ENCODE measurements at regions not wholly inside any gene's neighbourhood (a gene's known extent, or its start where the extent isn't known, plus 50 kb on each side); places are given as distances from the start of the nearest gene placed in this dataset.

DNA sequence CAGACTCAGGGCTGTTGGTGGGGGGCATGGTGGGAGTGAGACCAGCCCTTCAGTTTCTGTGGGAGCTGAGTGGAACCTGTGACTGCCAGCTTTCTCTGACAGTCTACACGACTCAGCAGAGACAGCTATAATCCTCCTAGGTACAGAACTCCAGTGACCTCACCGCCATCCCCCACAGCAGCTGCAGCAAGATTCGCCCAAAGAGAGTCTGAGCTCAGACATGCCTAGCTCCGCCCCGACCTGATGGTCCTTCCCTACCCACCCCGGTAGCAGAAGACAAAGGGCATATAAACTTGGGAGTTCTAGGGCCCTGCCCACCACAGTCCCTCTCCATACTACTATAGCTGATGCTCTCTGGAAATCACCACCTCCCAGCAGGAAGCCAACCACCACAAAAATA lies 500.1 kb downstream of the ETV1 start:
- TF ChIP-seq SMAD1 (IDR thresholded peaks at IDR 0.05; ENCODE audit: low read depth, partially characterized antibody): no peak
- TF ChIP-seq IKZF1 (conservative IDR thresholded peaks at IDR 0.05): no peak
- no peak for TF ChIP-seq ZBED1 (IDR thresholded peaks at IDR 0.05; ENCODE audit: borderline replicate concordance)
- no peak for TF ChIP-seq POLR2AphosphoS5 (IDR thresholded peaks at IDR 0.05; ENCODE audit: low read length)
- no peak for TF ChIP-seq ESRRA (IDR thresholded peaks at IDR 0.05; ENCODE audit: low read length)
- TF ChIP-seq PML (IDR thresholded peaks at IDR 0.05; ENCODE audit: low read length): no peak
- TF ChIP-seq, protein P1, sequence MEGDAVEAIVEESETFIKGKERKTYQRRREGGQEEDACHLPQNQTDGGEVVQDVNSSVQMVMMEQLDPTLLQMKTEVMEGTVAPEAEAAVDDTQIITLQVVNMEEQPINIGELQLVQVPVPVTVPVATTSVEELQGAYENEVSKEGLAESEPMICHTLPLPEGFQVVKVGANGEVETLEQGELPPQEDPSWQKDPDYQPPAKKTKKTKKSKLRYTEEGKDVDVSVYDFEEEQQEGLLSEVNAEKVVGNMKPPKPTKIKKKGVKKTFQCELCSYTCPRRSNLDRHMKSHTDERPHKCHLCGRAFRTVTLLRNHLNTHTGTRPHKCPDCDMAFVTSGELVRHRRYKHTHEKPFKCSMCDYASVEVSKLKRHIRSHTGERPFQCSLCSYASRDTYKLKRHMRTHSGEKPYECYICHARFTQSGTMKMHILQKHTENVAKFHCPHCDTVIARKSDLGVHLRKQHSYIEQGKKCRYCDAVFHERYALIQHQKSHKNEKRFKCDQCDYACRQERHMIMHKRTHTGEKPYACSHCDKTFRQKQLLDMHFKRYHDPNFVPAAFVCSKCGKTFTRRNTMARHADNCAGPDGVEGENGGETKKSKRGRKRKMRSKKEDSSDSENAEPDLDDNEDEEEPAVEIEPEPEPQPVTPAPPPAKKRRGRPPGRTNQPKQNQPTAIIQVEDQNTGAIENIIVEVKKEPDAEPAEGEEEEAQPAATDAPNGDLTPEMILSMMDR (IDR thresholded peaks at IDR 0.05 in 2 of 3, conservative IDR thresholded peaks at IDR 0.05 in 1 of 3; ENCODE audit: control insufficient read depth in 2 of 3, extremely low read depth in 1 of 3, insufficient read depth in 1 of 3, low read depth in 3 of 3, low read length in 3 of 3): no peak
- no peak for TF ChIP-seq TCF7 (IDR thresholded peaks at IDR 0.05; ENCODE audit: borderline replicate concordance)
- no peak for TF ChIP-seq NFIC (IDR thresholded peaks at IDR 0.05; ENCODE audit: low read depth, low read length)
- no peak for TF ChIP-seq POLR2A (IDR thresholded peaks at IDR 0.05; ENCODE audit: low read depth, low read length)
- TF ChIP-seq, protein P2, sequence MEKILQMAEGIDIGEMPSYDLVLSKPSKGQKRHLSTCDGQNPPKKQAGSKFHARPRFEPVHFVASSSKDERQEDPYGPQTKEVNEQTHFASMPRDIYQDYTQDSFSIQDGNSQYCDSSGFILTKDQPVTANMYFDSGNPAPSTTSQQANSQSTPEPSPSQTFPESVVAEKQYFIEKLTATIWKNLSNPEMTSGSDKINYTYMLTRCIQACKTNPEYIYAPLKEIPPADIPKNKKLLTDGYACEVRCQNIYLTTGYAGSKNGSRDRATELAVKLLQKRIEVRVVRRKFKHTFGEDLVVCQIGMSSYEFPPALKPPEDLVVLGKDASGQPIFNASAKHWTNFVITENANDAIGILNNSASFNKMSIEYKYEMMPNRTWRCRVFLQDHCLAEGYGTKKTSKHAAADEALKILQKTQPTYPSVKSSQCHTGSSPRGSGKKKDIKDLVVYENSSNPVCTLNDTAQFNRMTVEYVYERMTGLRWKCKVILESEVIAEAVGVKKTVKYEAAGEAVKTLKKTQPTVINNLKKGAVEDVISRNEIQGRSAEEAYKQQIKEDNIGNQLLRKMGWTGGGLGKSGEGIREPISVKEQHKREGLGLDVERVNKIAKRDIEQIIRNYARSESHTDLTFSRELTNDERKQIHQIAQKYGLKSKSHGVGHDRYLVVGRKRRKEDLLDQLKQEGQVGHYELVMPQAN (conservative IDR thresholded peaks at IDR 0.05): no peak
- TF ChIP-seq, protein P3, sequence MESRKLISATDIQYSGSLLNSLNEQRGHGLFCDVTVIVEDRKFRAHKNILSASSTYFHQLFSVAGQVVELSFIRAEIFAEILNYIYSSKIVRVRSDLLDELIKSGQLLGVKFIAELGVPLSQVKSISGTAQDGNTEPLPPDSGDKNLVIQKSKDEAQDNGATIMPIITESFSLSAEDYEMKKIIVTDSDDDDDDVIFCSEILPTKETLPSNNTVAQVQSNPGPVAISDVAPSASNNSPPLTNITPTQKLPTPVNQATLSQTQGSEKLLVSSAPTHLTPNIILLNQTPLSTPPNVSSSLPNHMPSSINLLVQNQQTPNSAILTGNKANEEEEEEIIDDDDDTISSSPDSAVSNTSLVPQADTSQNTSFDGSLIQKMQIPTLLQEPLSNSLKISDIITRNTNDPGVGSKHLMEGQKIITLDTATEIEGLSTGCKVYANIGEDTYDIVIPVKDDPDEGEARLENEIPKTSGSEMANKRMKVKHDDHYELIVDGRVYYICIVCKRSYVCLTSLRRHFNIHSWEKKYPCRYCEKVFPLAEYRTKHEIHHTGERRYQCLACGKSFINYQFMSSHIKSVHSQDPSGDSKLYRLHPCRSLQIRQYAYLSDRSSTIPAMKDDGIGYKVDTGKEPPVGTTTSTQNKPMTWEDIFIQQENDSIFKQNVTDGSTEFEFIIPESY (IDR thresholded peaks at IDR 0.05): no peak
- TF ChIP-seq FOXK2 (IDR thresholded peaks at IDR 0.05): no peak

Data from GM12878 (cell line).